Tibial nerve (tissue), 4 donors: ENCODE measurements at regions not wholly inside any gene's neighbourhood (a gene's known extent, or its start where the extent isn't known, plus 50 kb on each side); places are given as distances from the start of the nearest gene placed in this dataset.

Experiments used
- CTCF ChIP-seq, 5 experiments: fragments of 200-600 bp in 3 of 5; fragments of 450-650 bp in 2 of 5; sonication (generic) in 3 of 5; IDR thresholded peaks; one replicate each; pipeline ENCODE4 v1.5.1; 2016 to 2019; ENCODE audit warnings: antibody characterized with exemption in 5 of 5, mild to moderate bottlenecking in 3 of 5, moderate library complexity in 2 of 5
- EP300 ChIP-seq, 2 donors: sonication (generic); formaldehyde crosslinking; IDR thresholded peaks; one replicate each; pipeline ENCODE4 v1.6.1; 2017; ENCODE audit warnings: antibody characterized with exemption in 2 of 2, mild to moderate bottlenecking in 1 of 2

- TF ChIP-seq EP300 (IDR thresholded peaks at IDR 0.05) (no peak), CTCF (IDR thresholded peaks at IDR 0.05) (no peak)
These were observed 439.4 kb upstream of the PFKP start for GRCh38 chr10:2627969-2628368.
